Left ventricle myocardium inferior (tissue), 1 donor: ENCODE measurements at regions not wholly inside any gene's neighbourhood (a gene's known extent, or its start where the extent isn't known, plus 50 kb on each side); places are given as distances from the start of the nearest gene placed in this dataset.

Experiments
- DNase-seq: peaks from one replicate; pipeline ENCODE4 v3.0.0-alpha.2; 2020
- H3K27ac ChIP-seq: fragments of 200-600 bp; replicated peaks from 2 replicates; pipeline ENCODE4 v1.8.0; 2021
- H3K27me3 ChIP-seq: fragments of 200-600 bp; 2 replicates; pipeline ENCODE4 v1.8.0; 2021; ENCODE audit warnings: low read depth
- H3K36me3 ChIP-seq: fragments of 200-600 bp; 2 replicates; pipeline ENCODE4 v1.8.0; 2021
- H3K4me1 ChIP-seq: fragments of 200-600 bp; 2 replicates; pipeline ENCODE4 v1.8.0; 2021
- H3K4me3 ChIP-seq: fragments of 200-600 bp; 2 replicates; pipeline ENCODE4 v1.8.0; 2021; ENCODE audit warnings: mild to moderate bottlenecking, moderate library complexity
- H3K9me3 ChIP-seq: fragments of 200-600 bp; replicated peaks from 2 replicates; pipeline ENCODE4 v1.8.0; 2021
- CTCF ChIP-seq: fragments of 200-600 bp; IDR thresholded peaks from 2 replicates; pipeline ENCODE4 v1.8.0; 2021; ENCODE audit warnings: antibody characterized with exemption, mild to moderate bottlenecking, borderline replicate concordance
- intact Hi-C: fragments of 100-400 bp; cut with micrococcal nuclease; formaldehyde crosslinking; loops from one replicate; pipeline ENCODE4 v1.11.0; 2022
- donor health status: DM: no; HTN: yes; CAD: no; lungs with severe emphysema.

- TF ChIP-seq CTCF = no peak
- H3K9me3 ChIP-seq = peaks cover 23% of the 10 kb centered on the region
- H3K27me3 ChIP-seq = peaks cover 18% of the 10 kb centered on the region
- H3K4me1 ChIP-seq = no peaks in the 10 kb centered on the region
- no peak for DNase-seq
- intact Hi-C loops = no loop called here
- H3K36me3 ChIP-seq = no peaks in the 10 kb centered on the region
- H3K4me3 ChIP-seq = no peak overlapping the region
- H3K27ac ChIP-seq = no peak overlapping the region
Measured at GRCh38 chr18:75790111-75790510, 362.6 kb upstream of the SMIM21 start.

- Histone ChIP-seq H3K27ac (no peak overlapping the region), H3K36me3 (no peaks in the 10 kb centered on the region), H3K4me1 (no peaks in the 10 kb centered on the region), H3K27me3 (peaks cover 59% of the 10 kb centered on the region), H3K9me3 (no peaks in the 10 kb centered on the region), H3K4me3 (no peak overlapping the region)
- no peak for TF ChIP-seq CTCF
- DNase-seq = no peak
- intact Hi-C loops = no loop called here
Measured at GRCh38 chr18:75785834-75786233, 358.3 kb upstream of the SMIM21 start.

GRCh38 chr18:75785206-75785605 is 357.7 kb upstream of the SMIM21 start:
- Histone ChIP-seq H3K27ac (no peak overlapping the region), H3K27me3 (peaks cover 60% of the 10 kb centered on the region), H3K36me3 (no peaks in the 10 kb centered on the region), H3K4me3 (no peak overlapping the region), H3K9me3 (no peaks in the 10 kb centered on the region), H3K4me1 (no peaks in the 10 kb centered on the region)
- TF ChIP-seq CTCF = no peak
- no peak for DNase-seq
- intact Hi-C loops = no loop called here

- no peak for TF ChIP-seq CTCF
- Histone ChIP-seq H3K27me3 (peaks cover 68% of the 10 kb centered on the region), H3K27ac (no peak overlapping the region), H3K4me1 (no peaks in the 10 kb centered on the region), H3K4me3 (peak overlapping the region; percentile 34), H3K9me3 (no peaks in the 10 kb centered on the region), H3K36me3 (no peaks in the 10 kb centered on the region)
- intact Hi-C loops = no loop called here
- no peak for DNase-seq
Measured at GRCh38 chr18:75784390-75784789, 356.9 kb upstream of the SMIM21 start.

GRCh38 chr18:75783566-75784281 is 356.2 kb upstream of the SMIM21 start:
- no peak for DNase-seq
- no peaks in the 10 kb centered on the region for H3K9me3 ChIP-seq
- H3K4me1 ChIP-seq = no peaks in the 10 kb centered on the region
- H3K36me3 ChIP-seq = no peaks in the 10 kb centered on the region
- intact Hi-C loops = no loop called here
- TF ChIP-seq CTCF = no peak
- H3K4me3 ChIP-seq = peak overlapping the region; percentile 34
- H3K27me3 ChIP-seq = peaks cover 69% of the 10 kb centered on the region
- no peak overlapping the region for H3K27ac ChIP-seq
